Right atrium auricular region (tissue), 2 donors: ENCODE measurements at regions not wholly inside any gene's neighbourhood (a gene's known extent, or its start where the extent isn't known, plus 50 kb on each side); places are given as distances from the start of the nearest gene placed in this dataset.
"Not testable (repeated sequence)": the region's sequence is repeated elsewhere in the genome, so short reads cannot be mapped to it uniquely, and the experiment has no call there.

Source experiments
- DNase-seq: peaks from one replicate; pipeline ENCODE4 v3.0.0-alpha.2; 2019; ENCODE audit warnings: low spot score
- H3K27ac ChIP-seq, 2 donors: fragments of 200-600 bp; sonication (generic); 1 replicate in 1 of 2; 2 replicates in 1 of 2; pipeline ENCODE4 v1.5.1; 2016 to 2019
- H3K27me3 ChIP-seq, 2 donors: fragments of 200-600 bp; sonication (generic); one replicate each; pipeline versions ENCODE4 v1.5.1 to v1.6.0; 2017 to 2019
- H3K36me3 ChIP-seq: fragments of 200-600 bp; sonication (generic); one replicate; pipeline ENCODE4 v1.5.1; 2016
- H3K4me1 ChIP-seq, 2 donors: fragments of 200-600 bp; sonication (generic); one replicate each; pipeline versions ENCODE4 v1.5.1 to v1.6.0; 2017 to 2019
- H3K4me3 ChIP-seq, 2 donors: fragments of 200-600 bp; sonication (generic); 1 replicate in 1 of 2; 2 replicates in 1 of 2; pipeline ENCODE4 v1.5.1; 2017 to 2019; ENCODE audit warnings: mild to moderate bottlenecking in 1 of 2, moderate library complexity in 1 of 2
- H3K9me3 ChIP-seq, 2 donors: fragments of 200-600 bp; sonication (generic); one replicate each; pipeline ENCODE4 v1.5.1; 2019
- TF ChIP-seq, protein P1 (sequence below), 2 donors: fragments of 200-600 bp; sonication (generic); IDR thresholded peaks; one replicate each; pipeline ENCODE4 v1.5.1; 2019; ENCODE audit warnings: antibody characterized with exemption in 2 of 2

DNA sequence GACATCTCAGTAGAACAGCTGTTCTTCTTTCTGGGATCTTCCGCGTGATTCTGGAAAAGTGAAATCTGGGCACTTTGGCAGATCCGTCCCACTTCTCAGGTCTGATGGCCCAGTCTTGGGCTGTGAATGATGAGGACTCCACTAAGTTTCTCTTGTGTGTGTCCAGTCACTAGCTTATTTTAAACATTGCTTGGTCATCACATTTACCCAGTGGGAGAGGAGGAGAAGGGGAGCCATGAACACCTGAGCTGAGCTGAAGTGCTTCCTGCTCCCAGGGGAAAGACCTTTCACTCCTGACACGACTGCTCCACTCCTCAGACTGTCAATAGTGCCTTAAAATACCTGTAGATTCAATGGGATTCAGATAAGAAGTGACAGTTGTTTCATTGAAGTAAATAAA is 101.9 kb upstream of the SLC35F3 start:
- no peaks in the 10 kb centered on the region for H3K36me3 ChIP-seq
- H3K9me3 ChIP-seq, result peaks cover 0 to 26% of the 10 kb centered on the region in 2 donors
- H3K4me3 ChIP-seq, result no peak overlapping the region
- no peaks in the 10 kb centered on the region for H3K27me3 ChIP-seq
- H3K4me1 ChIP-seq, result no peaks in the 10 kb centered on the region
- H3K27ac ChIP-seq, result no peak overlapping the region
- TF ChIP-seq, protein P1, sequence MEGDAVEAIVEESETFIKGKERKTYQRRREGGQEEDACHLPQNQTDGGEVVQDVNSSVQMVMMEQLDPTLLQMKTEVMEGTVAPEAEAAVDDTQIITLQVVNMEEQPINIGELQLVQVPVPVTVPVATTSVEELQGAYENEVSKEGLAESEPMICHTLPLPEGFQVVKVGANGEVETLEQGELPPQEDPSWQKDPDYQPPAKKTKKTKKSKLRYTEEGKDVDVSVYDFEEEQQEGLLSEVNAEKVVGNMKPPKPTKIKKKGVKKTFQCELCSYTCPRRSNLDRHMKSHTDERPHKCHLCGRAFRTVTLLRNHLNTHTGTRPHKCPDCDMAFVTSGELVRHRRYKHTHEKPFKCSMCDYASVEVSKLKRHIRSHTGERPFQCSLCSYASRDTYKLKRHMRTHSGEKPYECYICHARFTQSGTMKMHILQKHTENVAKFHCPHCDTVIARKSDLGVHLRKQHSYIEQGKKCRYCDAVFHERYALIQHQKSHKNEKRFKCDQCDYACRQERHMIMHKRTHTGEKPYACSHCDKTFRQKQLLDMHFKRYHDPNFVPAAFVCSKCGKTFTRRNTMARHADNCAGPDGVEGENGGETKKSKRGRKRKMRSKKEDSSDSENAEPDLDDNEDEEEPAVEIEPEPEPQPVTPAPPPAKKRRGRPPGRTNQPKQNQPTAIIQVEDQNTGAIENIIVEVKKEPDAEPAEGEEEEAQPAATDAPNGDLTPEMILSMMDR (IDR thresholded peaks at IDR 0.05), result no peak
- DNase-seq, result no peak

DNA sequence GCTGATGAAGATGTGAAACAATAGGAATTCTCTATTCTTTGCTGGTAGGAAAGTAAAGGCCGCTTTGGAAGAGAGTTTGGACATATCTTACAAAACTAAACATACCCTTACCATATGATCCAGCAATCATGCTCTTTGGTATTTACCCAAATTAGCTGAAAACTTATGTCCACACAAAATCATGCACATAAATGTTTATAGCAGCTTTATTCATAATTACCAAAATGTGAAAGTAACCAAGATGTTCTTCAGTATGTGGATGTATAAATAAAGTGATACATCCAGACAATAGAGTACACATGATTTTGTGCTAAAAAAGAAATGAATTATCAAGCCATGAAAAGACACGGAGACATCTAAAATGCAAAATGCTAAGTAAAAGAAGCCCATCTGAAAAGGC is 98.7 kb upstream of the SLC35F3 start:
- Histone ChIP-seq H3K9me3 (peaks cover 0 to 17% of the 10 kb centered on the region in 2 donors), H3K27ac (no peak overlapping the region), H3K4me3 (no peak overlapping the region), H3K36me3 (no peaks in the 10 kb centered on the region), H3K27me3 (no peaks in the 10 kb centered on the region), H3K4me1 (no peaks in the 10 kb centered on the region)
- DNase-seq, result no peak
- TF ChIP-seq, protein P1 (IDR thresholded peaks at IDR 0.05), result no peak

DNA sequence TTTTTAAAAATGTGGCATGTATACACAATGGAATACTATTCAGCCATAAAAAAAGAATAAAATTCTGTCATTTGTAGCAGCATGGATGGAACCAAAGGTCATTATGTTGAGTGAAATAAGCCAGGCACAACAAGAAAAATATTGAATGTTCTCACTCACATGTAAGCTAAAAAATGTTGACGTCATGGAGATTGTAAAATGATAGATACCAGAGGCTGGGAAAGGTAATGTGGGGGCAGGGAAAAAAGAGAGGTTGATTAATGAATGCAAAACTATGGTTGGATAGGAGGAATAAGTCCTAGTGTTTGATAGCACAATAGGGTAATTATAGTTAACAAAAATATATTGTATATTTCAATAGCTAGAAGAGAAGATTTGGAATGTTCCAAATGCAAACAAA is 89.1 kb upstream of the SLC35F3 start:
- DNase-seq, result no peak
- H3K36me3 ChIP-seq, result no peaks in the 10 kb centered on the region
- no peaks in the 10 kb centered on the region for H3K9me3 ChIP-seq
- H3K27me3 ChIP-seq, result no peaks in the 10 kb centered on the region
- no peak overlapping the region for H3K4me3 ChIP-seq
- H3K27ac ChIP-seq, result no peak overlapping the region
- no peaks in the 10 kb centered on the region for H3K4me1 ChIP-seq
- TF ChIP-seq, protein P1 (IDR thresholded peaks at IDR 0.05), result no peak

DNA sequence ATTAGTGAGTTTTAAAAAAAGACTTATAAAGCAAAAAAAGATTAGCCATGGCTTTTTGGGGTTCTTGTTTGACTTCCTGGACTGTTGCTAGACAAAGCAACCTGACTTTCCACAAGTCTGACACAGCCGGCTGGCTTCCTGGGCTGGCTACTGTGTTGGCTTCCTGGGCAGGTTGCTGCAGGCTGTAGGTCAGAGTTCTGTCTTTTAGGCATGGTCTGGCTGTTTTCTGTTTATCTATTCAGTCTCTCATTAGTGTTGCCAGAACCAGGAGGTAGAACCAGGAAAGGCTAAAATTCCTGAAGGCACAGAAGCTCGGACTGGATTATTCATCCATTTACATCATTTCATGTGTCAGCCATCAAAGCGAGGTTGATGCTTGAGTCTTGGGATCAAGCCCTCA is 88.6 kb upstream of the SLC35F3 start:
- no peak for DNase-seq
- H3K27ac ChIP-seq, result no peak overlapping the region

DNA sequence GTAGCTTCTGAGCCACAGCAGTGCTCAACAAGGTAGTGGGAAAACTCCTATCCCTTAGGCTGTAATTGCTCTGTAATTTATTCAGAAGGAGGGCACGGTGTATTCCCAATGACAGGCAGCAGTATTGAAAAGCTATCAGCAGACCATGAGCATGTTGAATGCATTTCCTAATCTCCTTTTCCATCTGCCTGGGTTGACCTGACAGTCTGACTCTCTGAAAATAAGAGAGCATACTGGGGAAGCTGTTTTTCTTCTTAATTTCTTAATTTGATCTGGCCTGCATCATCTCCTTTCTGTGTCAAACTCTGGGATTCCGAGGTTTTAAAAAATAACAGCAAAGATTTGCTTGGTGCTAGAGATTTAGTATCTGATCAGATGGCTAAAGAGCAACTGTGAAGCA is 88.1 kb upstream of the SLC35F3 start:
- Histone ChIP-seq H3K9me3 (no peaks in the 10 kb centered on the region), H3K4me3 (no peak overlapping the region), H3K27ac (no peak overlapping the region), H3K36me3 (no peaks in the 10 kb centered on the region), H3K4me1 (no peaks in the 10 kb centered on the region), H3K27me3 (no peaks in the 10 kb centered on the region)
- TF ChIP-seq, protein P1 (IDR thresholded peaks at IDR 0.05), result no peak
- DNase-seq, result no peak

More for the DNA sequence above, 88.6 kb upstream of the SLC35F3 start:
- TF ChIP-seq, protein P1 (IDR thresholded peaks at IDR 0.05), result no peak
- Histone ChIP-seq H3K9me3 (no peaks in the 10 kb centered on the region), H3K36me3 (no peaks in the 10 kb centered on the region), H3K4me3 (no peak overlapping the region), H3K27me3 (no peaks in the 10 kb centered on the region), H3K4me1 (no peaks in the 10 kb centered on the region)

DNA sequence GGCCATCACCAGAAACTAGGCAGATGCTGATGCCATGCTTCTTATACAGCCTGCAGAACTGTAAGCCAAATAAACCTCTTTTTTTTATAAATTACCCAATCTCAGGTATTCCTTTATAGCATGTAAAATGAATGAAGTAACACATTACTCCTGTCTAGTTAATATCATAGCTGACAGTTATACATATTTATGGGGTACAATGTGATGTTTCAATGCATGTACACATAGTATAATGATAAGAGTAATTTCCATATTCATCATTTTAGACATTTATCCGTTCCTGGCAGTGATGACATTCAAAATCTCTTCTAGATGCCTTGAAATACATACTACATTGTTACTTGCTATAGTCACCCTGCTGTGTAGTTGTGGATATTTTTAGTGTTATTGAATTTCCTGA is 85.4 kb upstream of the SLC35F3 start:
- DNase-seq, result no peak
- no peaks in the 10 kb centered on the region for H3K4me1 ChIP-seq

DNA sequence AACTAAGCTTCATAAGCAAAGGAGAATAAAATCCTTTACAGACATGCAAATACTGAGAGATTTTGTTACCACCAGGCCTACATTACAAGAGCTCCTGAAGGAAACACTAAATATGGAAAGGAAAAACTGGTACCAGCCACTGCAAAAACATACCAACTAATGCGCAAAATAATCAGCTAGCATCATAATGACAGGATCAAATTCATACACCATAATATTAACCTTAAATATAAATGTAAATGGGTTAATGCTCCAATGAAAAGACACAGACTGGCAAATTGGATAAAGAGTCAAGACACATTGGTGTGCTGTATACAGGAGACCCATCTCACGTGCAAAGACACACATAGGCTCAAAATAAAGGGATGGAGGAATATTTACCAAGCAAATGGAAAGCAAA is 80.3 kb upstream of the SLC35F3 start:
- not testable (repeated sequence) for DNase-seq

More for the DNA sequence above, 85.4 kb upstream of the SLC35F3 start:
- no peaks in the 10 kb centered on the region for H3K27me3 ChIP-seq
- H3K27ac ChIP-seq, result no peak overlapping the region
- TF ChIP-seq, protein P1 (IDR thresholded peaks at IDR 0.05), result no peak
- no peaks in the 10 kb centered on the region for H3K36me3 ChIP-seq
- no peaks in the 10 kb centered on the region for H3K9me3 ChIP-seq
- H3K4me3 ChIP-seq, result no peak overlapping the region

DNA sequence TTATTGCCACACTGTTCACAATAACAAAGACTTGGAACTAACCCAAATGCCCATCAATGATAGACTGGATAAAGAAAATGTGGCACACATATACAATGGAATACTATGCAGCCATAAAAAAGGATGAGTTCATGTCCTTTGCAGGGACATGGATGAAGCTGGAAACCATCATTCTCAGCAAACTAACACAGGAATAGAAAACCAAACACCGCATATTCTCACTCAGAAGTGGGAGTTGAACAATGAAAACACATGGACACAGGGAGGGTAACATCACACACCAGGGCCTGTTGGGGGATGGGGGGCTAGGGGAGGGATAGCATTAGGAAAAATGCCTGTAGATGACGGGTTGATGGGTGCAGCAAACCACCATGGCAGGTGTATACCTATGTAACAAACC is 76.5 kb upstream of the SLC35F3 start:
- H3K36me3 ChIP-seq, H3K4me1 ChIP-seq, H3K4me3 ChIP-seq, H3K27me3 ChIP-seq, H3K9me3 ChIP-seq, DNase-seq, H3K27ac ChIP-seq: not testable (repeated sequence)

More for the DNA sequence above, 80.3 kb upstream of the SLC35F3 start:
- not testable (repeated sequence) for H3K9me3 ChIP-seq, H3K4me1 ChIP-seq, H3K27ac ChIP-seq, H3K36me3 ChIP-seq, H3K27me3 ChIP-seq, H3K4me3 ChIP-seq
